GM06990 (cell line): ENCODE measurements at regions not wholly inside any gene's neighbourhood (a gene's known extent, or its start where the extent isn't known, plus 50 kb on each side); places are given as distances from the start of the nearest gene placed in this dataset.

Source experiments
- DNase-seq: peaks from one replicate; pipeline ENCODE4 v3.0.0-alpha.2; 2011; ENCODE audit not compliant: insufficient read length; ENCODE audit errors: extremely low read depth
- H3K27me3 ChIP-seq: replicated peaks from 2 replicates; pipeline ENCODE4 v1.6.0; 2011; ENCODE audit warnings: low read length; ENCODE audit not compliant: control insufficient read depth, insufficient read depth
- H3K36me3 ChIP-seq: 2 replicates; pipeline ENCODE4 v1.5.1; 2011; ENCODE audit warnings: low read length; ENCODE audit not compliant: control insufficient read depth, insufficient read depth
- H3K4me3 ChIP-seq: replicated peaks from 2 replicates; pipeline ENCODE4 v1.5.1; 2011; ENCODE audit warnings: low read depth, mild to moderate bottlenecking, control low read depth, low read length
- CTCF ChIP-seq: IDR thresholded peaks from 2 replicates; pipeline ENCODE4 v1.5.1; 2011; ENCODE audit warnings: low read length, control low read depth, mild to moderate bottlenecking, inconsistent platforms; ENCODE audit not compliant: insufficient read depth, poor library complexity, severe bottlenecking

- no peak for DNase-seq
- Histone ChIP-seq H3K36me3 (no peaks in the 10 kb centered on the region), H3K4me3 (no peak overlapping the region), H3K27me3 (no peaks in the 10 kb centered on the region)
- TF ChIP-seq CTCF: no peak
Measured at GRCh38 chr4:111391829-111392228, 753.4 kb upstream of the FAM241A start.

GRCh38 chr4:111393781-111394180, 751.5 kb upstream of the FAM241A start:
- TF ChIP-seq CTCF: no peak
- Histone ChIP-seq H3K27me3 (no peaks in the 10 kb centered on the region), H3K36me3 (no peaks in the 10 kb centered on the region), H3K4me3 (no peak overlapping the region)
- DNase-seq: no peak

GRCh38 chr4:111398906-111399330, 746.3 kb upstream of the FAM241A start:
- Histone ChIP-seq H3K4me3 (no peak overlapping the region), H3K27me3 (no peaks in the 10 kb centered on the region), H3K36me3 (no peaks in the 10 kb centered on the region)
- no peak for TF ChIP-seq CTCF
- DNase-seq: no peak

GRCh38 chr4:111399623-111400022, 745.6 kb upstream of the FAM241A start:
- H3K27me3 ChIP-seq: no peaks in the 10 kb centered on the region
- no peak overlapping the region for H3K4me3 ChIP-seq
- DNase-seq: no peak
- TF ChIP-seq CTCF: no peak
- H3K36me3 ChIP-seq: no peaks in the 10 kb centered on the region

- H3K4me3 ChIP-seq: no peak overlapping the region
- TF ChIP-seq CTCF: no peak
- no peak for DNase-seq
- no peaks in the 10 kb centered on the region for H3K27me3 ChIP-seq
- H3K36me3 ChIP-seq: no peaks in the 10 kb centered on the region
Measured at GRCh38 chr4:111400741-111401140, 744.5 kb upstream of the FAM241A start.

GRCh38 chr4:111404673-111405072, 740.6 kb upstream of the FAM241A start:
- Histone ChIP-seq H3K4me3 (no peak overlapping the region), H3K27me3 (no peaks in the 10 kb centered on the region), H3K36me3 (no peaks in the 10 kb centered on the region)
- DNase-seq: no peak
- TF ChIP-seq CTCF: no peak
